GM12878 (cell line): ENCODE measurements at regions not wholly inside any gene's neighbourhood (a gene's known extent, or its start where the extent isn't known, plus 50 kb on each side); places are given as distances from the start of the nearest gene placed in this dataset.

Experiments
- ATAC-seq: fragments of 200-7000 bp; cut with Tn5 transposase; 3 replicates; pipeline ENCODE4 v1.9.1; 2020; ENCODE audit warnings: mild to moderate bottlenecking, moderate library complexity
- BruUV-seq: library from RNA; stranded (reverse); fragments of 400-500 nt; replicated peaks from 2 replicates; lab custom pipeline; 2021; lab: Mats Ljungman, UMichigan
- CTCF ChIA-PET: fragments of 300-600 bp; sonication (Branson Sonifier 250); formaldehyde crosslinking; extraction: SDS; loops from one replicate; lab custom pipeline; 2021; ENCODE audit warnings: inconsistent platforms; lab: Yijun Ruan, JAX
- POLR2A ChIA-PET: fragments of 350-600 bp; formaldehyde crosslinking; extraction: SDS; loops from one replicate; lab custom pipeline; 2021; ENCODE audit warnings: inconsistent platforms; lab: Charles Lee
- RAD21 ChIA-PET: fragments of 300-600 bp; sonication (Branson Sonifier 250); formaldehyde crosslinking; loops from one replicate; lab custom pipeline; 2023; ENCODE audit warnings: antibody characterized with exemption; ENCODE audit not compliant: unreplicated experiment; lab: Charles Lee
- SMC1A ChIA-PET: fragments of 300-600 bp; sonication (Branson Sonifier 250); formaldehyde crosslinking; loops from one replicate; lab custom pipeline; 2023; ENCODE audit not compliant: unreplicated experiment, uncharacterized antibody; lab: Charles Lee
- DNase-seq: peaks from one replicate; pipeline ENCODE4 v3.0.0-alpha.2; 2011; ENCODE audit warnings: low read depth, low spot score
- FAIRE-seq: peaks from 3 replicates; lab custom pipeline; 2011; peaks lifted over from hg19 to GRCh38; lab: Jason Lieb, UNC
- H2AFZ ChIP-seq: 2 replicates; pipeline ENCODE4 v1.6.0; 2011; ENCODE audit warnings: low read depth, low read length, control low read depth; ENCODE audit not compliant: control insufficient read depth
- H3K27ac ChIP-seq: 2 replicates; pipeline ENCODE4 v1.5.1; 2011; ENCODE audit warnings: control low read depth; ENCODE audit not compliant: control insufficient read depth, insufficient read depth
- H3K27me3 ChIP-seq, 2 experiments: replicated peaks in 1 of 2; 2 replicates each; pipeline versions ENCODE4 v1.6.0 to v1.6.1; 2011; ENCODE audit warnings: low read length in 1 of 2; ENCODE audit not compliant: control insufficient read depth in 2 of 2, insufficient read depth in 2 of 2
- H3K36me3 ChIP-seq, 2 experiments: 2 replicates each; pipeline ENCODE4 v1.5.1; 2011; ENCODE audit warnings: low read length in 1 of 2; ENCODE audit not compliant: control insufficient read depth in 2 of 2, insufficient read depth in 2 of 2
- H3K4me1 ChIP-seq: 2 replicates; pipeline ENCODE4 v1.6.1; 2011; ENCODE audit warnings: mild to moderate bottlenecking, low read length, moderate library complexity, mixed read lengths; ENCODE audit not compliant: control insufficient read depth, insufficient read depth
- H3K4me2 ChIP-seq: 2 replicates; pipeline ENCODE4 v1.6.0; 2011; ENCODE audit warnings: control low read depth; ENCODE audit not compliant: control insufficient read depth, insufficient read depth
- H3K4me3 ChIP-seq: fragments of 200-600 bp; sonication (generic); 2 replicates; pipeline ENCODE4 v1.5.1; 2016
- H3K79me2 ChIP-seq: 2 replicates; pipeline ENCODE4 v1.6.0; 2011; ENCODE audit warnings: low read length; ENCODE audit not compliant: control insufficient read depth, insufficient read depth
- H3K9ac ChIP-seq: 2 replicates; pipeline ENCODE4 v1.8.0; 2011; ENCODE audit warnings: low read length, control low read depth, mixed read lengths; ENCODE audit not compliant: control insufficient read depth, insufficient read depth
- H3K9me3 ChIP-seq: replicated peaks from 3 replicates; pipeline ENCODE4 v1.5.1; 2011; ENCODE audit warnings: mild to moderate bottlenecking, low read length; ENCODE audit not compliant: control insufficient read depth, insufficient read depth
- H4K20me1 ChIP-seq: 2 replicates; pipeline ENCODE4 v1.6.0; 2011; ENCODE audit not compliant: control insufficient read depth, insufficient read depth
- HCFC1 ChIP-seq: fragments of 150-350 bp; IDR thresholded peaks from 2 replicates; pipeline ENCODE4 v1.6.1; 2014; ENCODE audit warnings: low read length
- HDAC6 ChIP-seq: fragments of 200-600 bp; sonication (generic); IDR thresholded peaks from one replicate; pipeline ENCODE4 v1.8.0; 2017; ENCODE audit warnings: antibody characterized with exemption; ENCODE audit not compliant: unreplicated experiment
- PRDM15 ChIP-seq: fragments of 450-650 bp; formaldehyde crosslinking; IDR thresholded peaks from 2 replicates; pipeline ENCODE4 v1.4.0; 2020; ENCODE audit warnings: mild to moderate bottlenecking, moderate library complexity
- RAD51 ChIP-seq: fragments of 450-650 bp; IDR thresholded peaks from 2 replicates; pipeline ENCODE4 v1.6.1; 2016; ENCODE audit warnings: moderate library complexity, mild to moderate bottlenecking, inconsistent platforms
- RELB ChIP-seq: fragments of 450-650 bp; IDR thresholded peaks from 2 replicates; pipeline ENCODE4 v1.6.1; 2017; ENCODE audit warnings: low read depth, mild to moderate bottlenecking, moderate library complexity
- SKIL ChIP-seq: fragments of 450-650 bp; IDR thresholded peaks from 2 replicates; pipeline ENCODE4 v1.6.1; 2017; ENCODE audit warnings: mild to moderate bottlenecking, low read depth, inconsistent platforms; ENCODE audit not compliant: poor library complexity, severe bottlenecking
- SMC3 ChIP-seq: IDR thresholded peaks from 2 replicates; pipeline ENCODE4 v1.6.1; 2011; ENCODE audit warnings: low read length, improper control_type of control experiment, borderline replicate concordance
- SREBF2 ChIP-seq: IDR thresholded peaks from 2 replicates; pipeline ENCODE4 v1.6.1; 2012; ENCODE audit warnings: mild to moderate bottlenecking, low read length
- TCF12 ChIP-seq: IDR thresholded peaks from 2 replicates; pipeline ENCODE4 v1.6.1; 2011; ENCODE audit warnings: low read depth, mild to moderate bottlenecking, low read length
- TCF3 ChIP-seq: IDR thresholded peaks from 2 replicates; pipeline ENCODE4 v1.6.1; 2012; ENCODE audit warnings: low read depth, mild to moderate bottlenecking, low read length, borderline replicate concordance; ENCODE audit not compliant: insufficient read depth
- ZBTB40 ChIP-seq: fragments of 450-650 bp; IDR thresholded peaks from 2 replicates; pipeline ENCODE4 v1.6.1; 2016; ENCODE audit warnings: mild to moderate bottlenecking, moderate library complexity, borderline replicate concordance
- WGBS: methylation state at CpG from one replicate; pipeline ENCODE4 v1.1.6; 2016; ENCODE audit warnings: low lambda C conversion rate; ENCODE audit not compliant: insufficient replicate concordance, insufficient coverage; ENCODE audit errors: missing lambda C conversion rate; 5-methylcytosine and 5-hydroxymethylcytosine counted together
- in situ Hi-C: fragments of 300-500 bp; cut with MboI; formaldehyde crosslinking; loops from 9 replicates; pipeline ENCODE4 v1.14.3; 2018; ENCODE audit warnings: mixed read lengths
- intact Hi-C: fragments of 100-400 bp; cut with micrococcal nuclease; formaldehyde crosslinking; loops from one replicate; pipeline ENCODE4 v1.14.2; 2022; ENCODE audit not compliant: unreplicated experiment

- Histone ChIP-seq H3K9me3 (no peaks in the 10 kb centered on the region), H4K20me1 (no peaks in the 10 kb centered on the region), H3K4me1 (no peaks in the 10 kb centered on the region), H3K9ac (no peak overlapping the region), H3K27ac (no peak overlapping the region), H3K79me2 (no peaks in the 10 kb centered on the region), H2AFZ (no peak overlapping the region), H3K4me2 (no peak overlapping the region), H3K4me3 (no peak overlapping the region), H3K36me3 (no peaks in the 10 kb centered on the region), H3K27me3 (0 out of 4 replicates have a peak, but pooled peaks cover 0 to 2% of the 10 kb centered on the region in 2 experiments)
- ChIA-PET POLR2A (no interaction called here), CTCF (interaction anchor here (0.7 kb wide), 1 partner anchor 12 kb away, joined by 3 read pairs; no protein-coding TSS in a partner anchor), RAD21 (no interaction called here), SMC1A (no interaction called here)
- intact Hi-C loops (no loop called here), in situ Hi-C loops (no loop called here)
- whole genome bisulfite sequencing, result 58% methylated on average over 38 of the region's 43 CpGs
- ATAC-seq, result no peak
- no peak for DNase-seq
- no TSS peak for BruUV-seq
- FAIRE-seq, result no peak
- TF ChIP-seq RAD51 (no peak), SMC3 (no peak), SREBF2 (no peak), TCF12 (no peak), HCFC1 (no peak), ZBTB40 (no peak), TCF3 (no peak), PRDM15 (no peak), RELB (no peak), HDAC6 (no peak), SKIL (no peak)
Observed at GRCh38 chr2:238967031-238967977, 119.4 kb downstream of the TWIST2 start.
